ENCODE measurements at regions not wholly inside any gene's neighbourhood (a gene's known extent, or its start where the extent isn't known, plus 50 kb on each side); places are given as distances from the start of the nearest gene placed in this dataset.

DNA sequence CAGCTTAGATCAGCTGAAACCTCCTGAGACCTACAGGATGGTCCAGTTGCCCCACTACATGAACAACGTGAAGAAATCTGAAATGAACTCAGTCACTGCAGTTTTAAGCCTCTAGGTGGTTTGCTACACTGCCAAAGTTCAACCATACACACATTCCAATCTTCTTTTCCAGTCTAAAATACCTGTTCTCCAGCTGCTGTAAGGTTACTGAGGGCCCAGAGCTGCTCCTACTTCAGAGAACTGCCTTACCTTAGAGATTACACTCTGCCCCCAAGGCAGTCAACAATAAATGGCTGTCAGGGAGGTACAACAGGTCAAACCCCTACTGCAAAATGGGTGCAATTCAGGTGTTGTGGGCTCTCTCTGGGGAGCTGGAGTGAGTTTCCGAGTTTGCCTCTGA lies 154.1 kb upstream of the MIR17HG start:
- TF ChIP-seq YY1 (IDR thresholded peaks at IDR 0.05; ENCODE audit: insufficient read depth, insufficient read length) (no peak), SUZ12 (IDR thresholded peaks at IDR 0.05; ENCODE audit: extremely low read depth, insufficient read depth, insufficient read length) (no peak), ZNF274 (IDR thresholded peaks at IDR 0.05; ENCODE audit: low read depth, low read length) (no peak)
- Histone ChIP-seq H3K9ac (ENCODE audit: insufficient read length, low read depth) (no peak overlapping the region), H3K27me3 (ENCODE audit: insufficient read depth, insufficient read length) (no peaks in the 10 kb centered on the region), H3K4me3 (ENCODE audit: insufficient read length, low read depth) (no peak overlapping the region), H3K36me3 (ENCODE audit: insufficient read depth, insufficient read length, low read length) (no peaks in the 10 kb centered on the region), H3K4me1 (ENCODE audit: insufficient read depth, insufficient read length) (no peaks in the 10 kb centered on the region), H3K9me3 (ENCODE audit: insufficient read depth, low read length) (no peaks in the 10 kb centered on the region)
- no peak for DNase-seq (ENCODE audit: low read depth, low spot score)

- no peak overlapping the region for H3K9ac ChIP-seq (ENCODE audit: insufficient read length, low read depth)
- no peak for DNase-seq (ENCODE audit: low read depth, low spot score)
- no peaks in the 10 kb centered on the region for H3K9me3 ChIP-seq (ENCODE audit: insufficient read depth, low read length)
- no peak for TF ChIP-seq SUZ12 (IDR thresholded peaks at IDR 0.05; ENCODE audit: extremely low read depth, insufficient read depth, insufficient read length)
- no peak for TF ChIP-seq YY1 (IDR thresholded peaks at IDR 0.05; ENCODE audit: insufficient read depth, insufficient read length)
- TF ChIP-seq ZNF274 (IDR thresholded peaks at IDR 0.05; ENCODE audit: low read depth, low read length) = no peak
- no peak overlapping the region for H3K4me3 ChIP-seq (ENCODE audit: insufficient read length, low read depth)
- no peaks in the 10 kb centered on the region for H3K36me3 ChIP-seq (ENCODE audit: insufficient read depth, insufficient read length, low read length)
- H3K4me1 ChIP-seq (ENCODE audit: insufficient read depth, insufficient read length) = no peaks in the 10 kb centered on the region
- H3K27me3 ChIP-seq (ENCODE audit: insufficient read depth, insufficient read length) = no peaks in the 10 kb centered on the region
Measured at GRCh38 chr13:91195789-91196188, 151.7 kb upstream of the MIR17HG start.

DNA sequence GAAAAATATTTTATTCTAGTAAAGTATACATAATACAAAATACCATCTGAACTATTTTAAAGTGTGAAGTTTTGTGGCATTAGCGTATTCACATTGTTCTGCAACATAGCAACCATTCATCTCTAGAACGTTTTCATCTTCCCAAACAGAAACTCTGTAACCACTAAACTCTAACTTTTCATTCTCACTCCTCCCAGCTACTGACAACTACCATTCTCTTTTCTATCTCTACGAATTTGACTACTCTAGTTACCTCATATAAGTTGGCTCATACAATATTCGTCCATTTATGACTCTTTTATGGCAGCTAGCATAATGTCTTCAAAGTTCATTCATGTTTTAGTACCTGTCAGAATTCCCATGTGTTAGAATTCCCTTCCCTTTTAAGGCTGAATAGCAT lies 150.5 kb upstream of the MIR17HG start:
- H3K4me3 ChIP-seq (ENCODE audit: insufficient read length, low read depth) = no peak overlapping the region
- H3K27me3 ChIP-seq (ENCODE audit: insufficient read depth, insufficient read length) = no peaks in the 10 kb centered on the region
- H3K9me3 ChIP-seq (ENCODE audit: insufficient read depth, low read length) = no peaks in the 10 kb centered on the region
- no peaks in the 10 kb centered on the region for H3K36me3 ChIP-seq (ENCODE audit: insufficient read depth, insufficient read length, low read length)
- DNase-seq (ENCODE audit: low read depth, low spot score) = no peak
- H3K9ac ChIP-seq (ENCODE audit: insufficient read length, low read depth) = no peak overlapping the region
- no peaks in the 10 kb centered on the region for H3K4me1 ChIP-seq (ENCODE audit: insufficient read depth, insufficient read length)
- TF ChIP-seq SUZ12 (IDR thresholded peaks at IDR 0.05; ENCODE audit: extremely low read depth, insufficient read depth, insufficient read length) (no peak), YY1 (IDR thresholded peaks at IDR 0.05; ENCODE audit: insufficient read depth, insufficient read length) (no peak), ZNF274 (IDR thresholded peaks at IDR 0.05; ENCODE audit: low read depth, low read length) (no peak)

DNA sequence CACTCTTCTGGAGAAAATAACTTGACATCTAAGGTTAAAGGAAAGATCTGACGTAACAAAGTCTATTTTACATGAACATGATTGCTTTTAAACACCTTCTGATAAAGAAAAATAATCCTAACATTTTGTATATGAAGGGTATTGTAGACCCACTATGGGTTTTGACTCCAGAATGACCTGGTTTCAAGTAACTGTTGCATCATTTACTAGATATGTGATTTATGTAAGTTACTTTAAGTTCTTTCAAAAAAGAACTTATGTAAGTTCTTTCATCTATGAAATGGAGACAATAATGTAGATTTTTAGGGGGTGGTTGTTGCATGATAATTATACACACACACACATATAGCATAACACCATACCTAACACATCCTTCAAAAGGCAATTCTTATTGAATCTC lies 147.6 kb upstream of the MIR17HG start:
- no peak overlapping the region for H3K9ac ChIP-seq (ENCODE audit: insufficient read length, low read depth)
- no peaks in the 10 kb centered on the region for H3K36me3 ChIP-seq (ENCODE audit: insufficient read depth, insufficient read length, low read length)
- H3K9me3 ChIP-seq (ENCODE audit: insufficient read depth, low read length) = no peaks in the 10 kb centered on the region
- TF ChIP-seq YY1 (IDR thresholded peaks at IDR 0.05; ENCODE audit: insufficient read depth, insufficient read length) = no peak
- no peaks in the 10 kb centered on the region for H3K27me3 ChIP-seq (ENCODE audit: insufficient read depth, insufficient read length)
- H3K4me3 ChIP-seq (ENCODE audit: insufficient read length, low read depth) = no peak overlapping the region
- no peaks in the 10 kb centered on the region for H3K4me1 ChIP-seq (ENCODE audit: insufficient read depth, insufficient read length)
- no peak for DNase-seq (ENCODE audit: low read depth, low spot score)

DNA sequence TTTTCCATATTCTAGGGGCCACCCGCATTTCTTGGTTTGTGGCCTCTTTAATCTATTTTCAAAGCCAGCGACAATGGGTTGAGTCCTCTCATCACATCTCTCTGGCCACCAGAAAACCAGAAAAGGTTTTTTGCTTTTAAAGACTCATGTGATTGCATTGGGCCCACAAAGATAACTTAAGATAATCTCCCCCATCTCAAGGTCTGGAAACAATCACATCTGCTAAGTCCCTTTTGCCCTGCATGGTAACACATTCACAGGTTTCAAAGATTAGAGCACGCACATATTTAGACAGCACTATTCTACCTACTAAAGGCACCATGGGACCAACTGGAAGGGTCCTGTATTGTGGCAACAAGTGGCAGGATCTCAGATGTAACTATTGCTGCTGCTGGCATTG lies 147.0 kb upstream of the MIR17HG start:
- Histone ChIP-seq H3K9ac (ENCODE audit: insufficient read length, low read depth) (no peak overlapping the region), H3K27me3 (ENCODE audit: insufficient read depth, insufficient read length) (no peaks in the 10 kb centered on the region), H3K9me3 (ENCODE audit: insufficient read depth, low read length) (no peaks in the 10 kb centered on the region), H3K4me3 (ENCODE audit: insufficient read length, low read depth) (no peak overlapping the region), H3K36me3 (ENCODE audit: insufficient read depth, insufficient read length, low read length) (no peaks in the 10 kb centered on the region), H3K4me1 (ENCODE audit: insufficient read depth, insufficient read length) (no peaks in the 10 kb centered on the region)
- no peak for DNase-seq (ENCODE audit: low read depth, low spot score)
- TF ChIP-seq ZNF274 (IDR thresholded peaks at IDR 0.05; ENCODE audit: low read depth, low read length) (no peak), YY1 (IDR thresholded peaks at IDR 0.05; ENCODE audit: insufficient read depth, insufficient read length) (no peak), SUZ12 (IDR thresholded peaks at IDR 0.05; ENCODE audit: extremely low read depth, insufficient read depth, insufficient read length) (no peak)

DNA sequence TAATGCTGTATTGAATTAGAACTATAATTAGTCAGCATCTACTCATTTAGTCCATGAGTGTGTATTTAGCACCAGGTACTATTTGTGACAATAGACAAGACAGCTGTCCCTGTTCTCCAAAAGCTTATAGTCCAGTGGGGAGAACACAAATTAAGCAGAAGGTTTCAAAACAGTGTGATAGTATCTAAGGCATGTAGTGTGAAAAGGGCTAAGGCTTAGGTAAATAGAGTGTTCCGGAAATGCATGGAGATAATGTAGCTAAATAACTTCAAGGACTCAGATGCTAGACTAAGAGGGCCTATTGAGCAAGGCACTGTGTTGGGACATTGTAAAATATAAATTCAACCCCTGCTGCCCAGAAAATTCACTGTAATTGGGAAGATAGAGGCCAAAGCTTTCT lies 144.1 kb upstream of the MIR17HG start:
- Histone ChIP-seq H3K9me3 (ENCODE audit: insufficient read depth, low read length) (no peaks in the 10 kb centered on the region), H3K36me3 (ENCODE audit: insufficient read depth, insufficient read length, low read length) (no peaks in the 10 kb centered on the region), H3K27me3 (ENCODE audit: insufficient read depth, insufficient read length) (no peaks in the 10 kb centered on the region), H3K4me1 (ENCODE audit: insufficient read depth, insufficient read length) (no peaks in the 10 kb centered on the region), H3K9ac (ENCODE audit: insufficient read length, low read depth) (no peak overlapping the region), H3K4me3 (ENCODE audit: insufficient read length, low read depth) (no peak overlapping the region)
- DNase-seq (ENCODE audit: low read depth, low spot score) = no peak
- TF ChIP-seq YY1 (IDR thresholded peaks at IDR 0.05; ENCODE audit: insufficient read depth, insufficient read length) = no peak
- no peak for TF ChIP-seq SUZ12 (IDR thresholded peaks at IDR 0.05; ENCODE audit: extremely low read depth, insufficient read depth, insufficient read length)
- TF ChIP-seq ZNF274 (IDR thresholded peaks at IDR 0.05; ENCODE audit: low read depth, low read length) = no peak

DNA sequence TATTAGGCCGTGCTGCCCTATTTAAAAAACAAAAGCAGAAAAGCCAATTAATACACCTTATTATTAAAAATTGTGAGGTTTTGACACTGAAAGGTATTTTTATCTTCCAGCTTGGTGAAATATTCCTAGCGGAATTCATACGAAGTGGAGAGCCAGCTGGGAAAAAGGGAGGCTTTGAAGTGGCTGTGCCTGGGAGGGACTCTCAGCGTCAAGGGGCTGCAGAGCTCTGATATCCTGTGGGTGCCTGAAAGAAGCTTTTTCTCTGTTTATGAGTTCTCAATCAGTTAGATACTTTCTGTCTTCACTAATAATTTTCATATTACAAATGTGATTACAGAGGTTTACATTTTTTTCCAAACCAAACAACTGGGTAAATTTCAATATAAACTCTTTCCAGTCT lies 140.2 kb upstream of the MIR17HG start:
- no peaks in the 10 kb centered on the region for H3K9me3 ChIP-seq (ENCODE audit: insufficient read depth, low read length)
- TF ChIP-seq ZNF274 (IDR thresholded peaks at IDR 0.05; ENCODE audit: low read depth, low read length) (no peak), SUZ12 (IDR thresholded peaks at IDR 0.05; ENCODE audit: extremely low read depth, insufficient read depth, insufficient read length) (no peak), YY1 (IDR thresholded peaks at IDR 0.05; ENCODE audit: insufficient read depth, insufficient read length) (no peak)
- no peak for DNase-seq (ENCODE audit: low read depth, low spot score)
- no peak overlapping the region for H3K9ac ChIP-seq (ENCODE audit: insufficient read length, low read depth)
- H3K4me1 ChIP-seq (ENCODE audit: insufficient read depth, insufficient read length) = no peaks in the 10 kb centered on the region
- H3K36me3 ChIP-seq (ENCODE audit: insufficient read depth, insufficient read length, low read length) = no peaks in the 10 kb centered on the region
- H3K27me3 ChIP-seq (ENCODE audit: insufficient read depth, insufficient read length) = no peaks in the 10 kb centered on the region
- H3K4me3 ChIP-seq (ENCODE audit: insufficient read length, low read depth) = no peak overlapping the region

DNA sequence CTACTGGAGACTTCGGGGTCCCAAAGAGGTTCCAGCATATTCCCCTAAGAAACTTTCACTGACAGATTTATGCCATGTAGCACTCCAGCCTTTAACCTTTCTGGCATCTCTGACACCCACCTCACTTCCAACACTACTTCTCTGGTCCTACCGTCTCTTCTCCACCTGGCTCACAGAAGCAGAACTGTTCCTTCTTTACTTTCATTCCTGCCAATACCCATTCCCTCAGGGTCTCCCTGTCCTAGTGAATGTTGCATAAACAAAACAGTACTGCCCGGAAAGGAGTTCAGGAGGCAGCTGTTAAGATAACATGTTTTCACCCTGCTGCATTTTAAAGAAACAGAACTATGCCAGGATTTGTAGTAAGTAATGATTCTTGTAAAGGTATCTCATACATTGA lies 136.0 kb upstream of the MIR17HG start:
- no peak for DNase-seq (ENCODE audit: low read depth, low spot score)
- Histone ChIP-seq H3K36me3 (ENCODE audit: insufficient read depth, insufficient read length, low read length) (no peaks in the 10 kb centered on the region), H3K4me3 (ENCODE audit: insufficient read length, low read depth) (no peak overlapping the region), H3K27me3 (ENCODE audit: insufficient read depth, insufficient read length) (peaks cover 32% of the 10 kb centered on the region), H3K4me1 (ENCODE audit: insufficient read depth, insufficient read length) (no peaks in the 10 kb centered on the region), H3K9ac (ENCODE audit: insufficient read length, low read depth) (no peak overlapping the region), H3K9me3 (ENCODE audit: insufficient read depth, low read length) (no peaks in the 10 kb centered on the region)
- TF ChIP-seq SUZ12 (IDR thresholded peaks at IDR 0.05; ENCODE audit: extremely low read depth, insufficient read depth, insufficient read length) = no peak
- no peak for TF ChIP-seq YY1 (IDR thresholded peaks at IDR 0.05; ENCODE audit: insufficient read depth, insufficient read length)
